GM12892 (cell line): ENCODE measurements at regions not wholly inside any gene's neighbourhood (a gene's known extent, or its start where the extent isn't known, plus 50 kb on each side); places are given as distances from the start of the nearest gene placed in this dataset.

ENCODE experiments used
- POLR2A ChIP-seq: IDR thresholded peaks from 2 replicates; pipeline ENCODE4 v1.6.1; 2011; ENCODE audit warnings: low read depth, low read length, control low read depth
- POLR2AphosphoS5 ChIP-seq: IDR thresholded peaks from 2 replicates; pipeline ENCODE4 v1.6.1; 2011; ENCODE audit warnings: low read depth, low read length, control low read depth

DNA sequence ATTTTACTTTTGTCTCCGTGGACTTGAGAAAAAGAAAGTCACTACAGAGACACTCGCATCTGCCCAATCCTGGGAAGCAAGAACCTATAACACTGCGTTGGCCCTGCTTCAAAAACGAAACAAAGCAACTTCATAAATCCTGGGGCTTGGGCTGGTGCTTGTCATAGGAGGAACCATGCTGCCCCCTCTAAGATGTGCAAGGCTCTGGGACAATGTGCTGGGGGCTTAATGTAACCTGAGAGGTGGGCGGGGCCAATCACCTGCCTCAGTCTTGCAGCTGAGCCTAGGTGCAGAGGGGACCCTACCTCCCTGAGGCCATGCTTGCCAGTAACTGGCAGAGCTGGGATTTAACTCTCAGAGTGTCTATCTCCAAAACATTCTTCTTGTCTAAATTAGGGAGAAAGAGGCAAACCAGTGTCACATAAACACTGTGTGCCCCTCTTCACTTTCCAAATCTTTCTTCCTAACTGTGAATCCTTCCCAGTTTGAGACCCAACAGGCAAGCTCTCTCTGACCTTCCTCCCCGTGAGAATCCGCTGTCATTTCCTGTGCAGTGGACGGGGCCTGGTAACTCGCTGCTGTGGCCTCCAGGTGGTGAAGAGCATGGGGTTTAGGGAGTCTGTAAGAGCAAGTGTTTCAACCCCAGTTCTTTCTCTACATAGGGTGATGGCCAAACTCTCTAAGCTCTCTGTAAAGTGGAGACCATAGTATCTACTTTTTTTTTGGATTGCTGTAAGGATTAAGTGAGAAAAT is 115.1 kb downstream of the ACKR3 start:
- TF ChIP-seq POLR2AphosphoS5 = no peak
- TF ChIP-seq POLR2A = no peak
